ENCODE measurements at regions not wholly inside any gene's neighbourhood (a gene's known extent, or its start where the extent isn't known, plus 50 kb on each side); places are given as distances from the start of the nearest gene placed in this dataset.

GRCh38 chr7:9017286-9017685 is 583.9 kb downstream of the NXPH1 start:
- H3K27me3 Mint-ChIP-seq (ENCODE audit: low read depth): no peaks in the 10 kb centered on the region
- no peaks in the 10 kb centered on the region for H3K9me3 ChIP-seq (ENCODE audit: control insufficient read depth, low read depth, low read length)
- no peak overlapping the region for H3K4me3 Mint-ChIP-seq
- no peaks in the 10 kb centered on the region for H3K23me2 ChIP-seq (ENCODE audit: insufficient read length, low read depth, low read length, poor library complexity, severe bottlenecking)
- H3K4me1 ChIP-seq (ENCODE audit: insufficient read depth, low read length): no peaks in the 10 kb centered on the region
- H4K8ac ChIP-seq (replicated peaks; ENCODE audit: insufficient read length, low read depth, low read length): no peak overlapping the region
- H2BK12ac ChIP-seq (ENCODE audit: insufficient read length, low read depth, low read length): no peak overlapping the region
- no peaks in the 10 kb centered on the region for H3K79me2 ChIP-seq (ENCODE audit: insufficient read depth, low read length)
- no peak for TF ChIP-seq CTCF (conservative IDR thresholded peaks at IDR 0.05)
- no CpG with 5 or more reads among the region's 7 CpGs for WGBS (ENCODE audit: extremely low coverage, insufficient read length, low lambda C conversion rate)
- no peak overlapping the region for H3K27ac Mint-ChIP-seq
- H4K91ac ChIP-seq (ENCODE audit: insufficient read length, low read depth, low read length): no peak overlapping the region
- no peak overlapping the region for H3K56ac ChIP-seq (ENCODE audit: insufficient read length, low read depth, low read length)
- H2BK15ac ChIP-seq (ENCODE audit: low read depth, low read length): no peak overlapping the region
- H3K4me1 Mint-ChIP-seq: peaks cover 21 to 41% of the 10 kb centered on the region in 2 experiments
- no peaks in the 10 kb centered on the region for H3K79me1 ChIP-seq (ENCODE audit: insufficient read depth, low read depth, low read length, poor library complexity, severe bottlenecking)
- H4K5ac ChIP-seq (ENCODE audit: insufficient read length, low read depth, low read length): no peak overlapping the region
- H4K20me1 ChIP-seq (ENCODE audit: control insufficient read depth, insufficient read depth, insufficient read length): no peaks in the 10 kb centered on the region
- H3K36me3 Mint-ChIP-seq (ENCODE audit: insufficient read depth in 1 of 3, low read depth in 3 of 3): peaks cover 0 to 11% (median 4%) of the 10 kb centered on the region in 3 experiments; a peak in 2 of 7 replicates
- no peaks in the 10 kb centered on the region for H3K27me3 ChIP-seq (ENCODE audit: insufficient read depth, low read length)
- no peak overlapping the region for H2AK5ac ChIP-seq (ENCODE audit: insufficient read length, low read length)
- peaks cover 0 to 4% of the 10 kb centered on the region in 2 experiments; a peak in 2 of 5 replicates for H3K9me3 Mint-ChIP-seq
- H3K18ac ChIP-seq (ENCODE audit: insufficient read length, low read depth, low read length): no peak overlapping the region
- H3K23ac ChIP-seq (ENCODE audit: insufficient read length, low read depth, low read length): no peak overlapping the region
- H2AFZ ChIP-seq (ENCODE audit: low read length): no peak overlapping the region
- H3K4ac ChIP-seq (ENCODE audit: low read depth, low read length): no peak overlapping the region
- no peak overlapping the region for H3K9ac ChIP-seq (ENCODE audit: extremely low read depth, insufficient read length, low read length)
- no peak overlapping the region for H3K27ac ChIP-seq (ENCODE audit: insufficient read length, low read depth, low read length)
- no peak overlapping the region for H3T11ph ChIP-seq (ENCODE audit: low read length)
- no peak overlapping the region for H2BK5ac ChIP-seq (ENCODE audit: insufficient read length, low read length)
- DNase-seq: no peak
- H3K4me2 ChIP-seq (ENCODE audit: insufficient read depth, insufficient read length, low read length): no peak overlapping the region
- H2BK20ac ChIP-seq (ENCODE audit: low read depth, low read length, poor library complexity, severe bottlenecking): no peak overlapping the region
- H2BK120ac ChIP-seq (ENCODE audit: low read depth, low read length, poor library complexity, severe bottlenecking): no peak overlapping the region
- no peak overlapping the region for H3K14ac ChIP-seq (ENCODE audit: insufficient read depth, low read length)

All from H9 (cell line).